Left cardiac atrium (tissue), 4 donors: ENCODE measurements at regions not wholly inside any gene's neighbourhood (a gene's known extent, or its start where the extent isn't known, plus 50 kb on each side); places are given as distances from the start of the nearest gene placed in this dataset.

ENCODE experiments used
- ATAC-seq, 2 donors: fragments of 200-7000 bp; cut with Tn5 transposase; one replicate each; pipeline ENCODE4 v1.9.1; 2020; ENCODE audit warnings: mild to moderate bottlenecking in 2 of 2, moderate library complexity in 2 of 2
- DNase-seq: peaks from one replicate; pipeline ENCODE4 v3.0.0-alpha.2; 2020
- intact Hi-C, 2 donors: fragments of 100-400 bp; cut with DNase I; formaldehyde crosslinking; loops; one replicate each; pipeline versions ENCODE4 v1.14.1 to v1.15.1; 2022 to 2023
- donor health status: DM: no; HTN: yes; CAD: no.
- donor health status: DM: no; HTN: yes; CAD: no; lungs with severe emphysema.
- donor health status: DM: yes; HTN: yes; CAD: no.
- donor health status: Dilated cardiomyopathy.

DNA sequence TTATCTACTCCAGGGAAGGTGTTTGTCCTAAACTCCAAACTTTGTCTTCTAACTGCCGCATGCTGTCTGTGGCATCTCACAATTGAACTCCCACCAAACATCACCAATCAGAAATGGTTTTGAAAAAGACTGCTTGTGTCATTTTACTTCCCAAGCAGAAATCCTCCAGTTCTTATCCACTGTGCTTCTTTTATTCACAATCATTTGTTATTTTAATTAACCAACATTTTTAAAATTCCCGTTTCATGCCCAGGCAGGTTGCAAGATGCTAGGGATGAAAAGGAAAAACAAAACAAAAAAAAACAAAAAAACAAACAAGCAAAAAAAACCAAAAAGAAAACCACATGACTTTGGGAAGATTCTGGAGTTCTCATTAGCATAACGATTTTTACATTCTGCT is 63.5 kb upstream of the RAB27B start:
- ATAC-seq = no peak
- DNase-seq = no peak
- intact Hi-C loops = no loop called here

DNA sequence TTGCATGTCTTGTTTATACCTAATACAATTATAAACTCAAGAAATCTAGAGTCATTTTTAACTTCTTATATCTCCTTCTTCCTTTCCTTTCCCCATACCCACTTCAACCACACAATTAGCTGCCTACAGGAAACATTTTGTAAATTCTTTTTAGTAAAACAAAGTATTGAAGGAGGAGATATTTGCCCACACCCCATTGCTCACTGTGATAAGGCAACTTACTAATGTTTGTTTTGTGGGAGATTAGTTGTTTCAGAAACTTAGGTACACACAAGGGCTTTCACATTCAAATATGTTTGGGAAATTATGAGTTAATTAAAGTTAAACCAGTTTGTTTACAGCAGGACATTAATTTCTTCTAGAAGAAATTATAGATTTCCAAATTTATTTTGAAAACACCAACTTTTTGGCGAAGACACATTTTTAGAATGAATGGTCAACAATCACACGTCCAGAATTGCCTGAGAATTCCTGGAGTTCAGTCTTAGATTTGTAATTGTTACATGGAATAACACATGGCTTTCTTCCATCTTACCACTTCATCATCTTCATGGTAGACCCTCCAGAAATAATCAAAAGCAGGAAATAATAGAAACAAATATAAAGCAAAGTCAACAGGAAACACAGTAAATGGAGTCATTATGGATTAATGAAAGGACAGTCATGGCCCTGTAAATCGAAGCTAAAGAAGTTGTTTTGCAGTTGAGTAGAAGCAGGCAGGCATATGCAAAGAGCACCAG is 62.5 kb upstream of the RAB27B start:
- ATAC-seq = no peak
- intact Hi-C loops = no loop called here
- DNase-seq = no peak

DNA sequence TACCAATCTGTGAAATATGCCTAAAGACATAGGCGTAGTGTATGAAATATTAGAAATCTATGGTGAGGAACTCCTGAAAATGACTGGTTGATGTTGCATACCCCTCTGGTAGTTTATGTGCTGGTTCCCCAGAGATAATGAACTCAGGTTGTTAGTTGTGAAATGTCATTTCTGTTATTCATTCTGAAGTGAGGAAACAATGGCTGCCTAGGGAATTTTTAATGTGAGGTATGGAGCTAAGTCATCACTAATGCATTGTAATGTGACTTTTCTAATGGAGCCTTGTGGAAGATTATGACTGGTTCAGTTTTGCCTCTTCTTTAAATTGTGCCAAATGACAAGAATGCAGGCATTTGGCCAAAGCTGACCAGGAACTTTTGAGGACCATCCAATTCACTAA is 61.6 kb upstream of the RAB27B start:
- no peak for DNase-seq
- intact Hi-C loops = no loop called here
- no peak for ATAC-seq

DNA sequence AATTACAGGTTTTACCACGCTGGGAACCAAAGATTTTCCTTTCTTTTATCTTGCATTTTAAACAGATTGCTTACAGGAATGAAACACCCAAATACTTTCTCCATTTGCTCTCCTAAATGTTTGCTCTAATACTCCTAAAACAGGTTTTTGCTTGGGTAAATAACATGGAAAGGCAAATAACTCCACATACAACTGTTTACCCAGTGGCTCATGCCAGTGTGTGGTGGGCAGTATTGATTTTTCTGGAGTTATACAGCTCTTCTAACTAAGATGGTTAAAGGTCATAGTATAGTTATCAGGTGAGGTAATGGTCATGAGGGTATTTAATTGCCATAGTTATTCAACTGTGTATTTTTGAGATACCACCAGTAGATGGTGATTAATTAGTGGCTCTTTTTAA is 61.2 kb upstream of the RAB27B start:
- no peak for ATAC-seq
- DNase-seq = no peak
- intact Hi-C loops = no loop called here

DNA sequence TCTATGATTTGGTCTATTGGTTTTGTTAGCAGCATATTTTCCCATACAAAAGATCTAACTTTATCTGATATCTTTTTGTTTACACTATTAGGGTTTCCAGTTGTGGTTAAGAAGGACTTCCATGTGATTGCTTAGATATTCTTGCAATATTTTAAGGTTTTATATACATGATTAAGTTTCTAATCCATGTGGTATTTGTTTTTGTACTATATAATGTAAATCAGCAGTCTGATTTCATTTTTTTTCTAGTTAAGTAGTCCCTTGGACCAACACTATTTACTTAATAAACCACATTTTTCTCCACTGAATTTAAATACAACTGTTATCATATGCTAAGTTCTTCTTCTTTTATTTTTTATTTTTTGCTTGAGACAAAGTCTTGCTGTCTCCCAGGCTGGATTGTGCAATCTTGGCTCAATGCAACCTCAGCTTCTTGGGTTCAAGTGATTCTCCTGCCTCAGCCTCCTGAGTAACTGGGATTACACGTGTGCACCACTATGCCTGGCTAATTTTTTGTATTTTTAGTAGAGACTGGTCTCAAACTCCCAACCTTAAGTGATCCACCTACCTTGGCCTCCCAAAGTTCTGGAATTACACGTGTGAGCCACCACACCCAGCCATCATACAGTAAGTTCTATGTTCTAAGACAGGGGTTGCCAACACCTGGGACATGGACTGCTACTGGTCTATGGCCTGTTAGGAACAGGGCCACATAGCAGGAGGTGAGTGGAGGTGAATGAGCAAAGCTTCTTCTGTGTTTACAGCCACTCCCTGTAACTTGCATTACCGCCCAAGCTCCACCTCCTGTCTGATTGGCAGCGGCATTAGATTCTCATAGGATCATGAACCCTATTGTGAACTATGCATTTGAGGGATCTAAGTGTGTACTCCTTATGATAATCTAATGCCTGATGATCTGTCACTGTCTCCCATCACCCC is 58.5 kb upstream of the RAB27B start:
- intact Hi-C loops = no loop called here
- no peak for ATAC-seq
- no peak for DNase-seq

DNA sequence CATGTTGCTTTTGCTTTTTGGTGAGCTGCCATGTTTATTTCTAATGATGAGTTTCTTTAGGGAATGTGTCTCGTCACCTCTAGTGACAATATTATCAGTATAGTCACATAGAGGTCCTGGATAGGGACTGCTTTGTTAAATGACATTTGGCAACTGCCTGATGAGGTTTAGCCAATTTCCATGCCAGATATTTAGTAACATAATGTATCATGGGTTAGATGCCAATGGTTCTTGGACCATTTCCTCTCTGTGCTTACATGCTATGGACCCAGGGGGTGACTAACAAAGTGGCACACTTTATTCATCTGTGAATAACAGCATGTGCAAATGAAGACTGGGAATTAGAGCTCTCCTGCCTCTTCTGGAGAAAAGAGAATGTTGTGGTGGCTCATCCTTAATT is 56.2 kb upstream of the RAB27B start:
- intact Hi-C loops = no loop called here
- ATAC-seq (no peak), DNase-seq (no peak)

DNA sequence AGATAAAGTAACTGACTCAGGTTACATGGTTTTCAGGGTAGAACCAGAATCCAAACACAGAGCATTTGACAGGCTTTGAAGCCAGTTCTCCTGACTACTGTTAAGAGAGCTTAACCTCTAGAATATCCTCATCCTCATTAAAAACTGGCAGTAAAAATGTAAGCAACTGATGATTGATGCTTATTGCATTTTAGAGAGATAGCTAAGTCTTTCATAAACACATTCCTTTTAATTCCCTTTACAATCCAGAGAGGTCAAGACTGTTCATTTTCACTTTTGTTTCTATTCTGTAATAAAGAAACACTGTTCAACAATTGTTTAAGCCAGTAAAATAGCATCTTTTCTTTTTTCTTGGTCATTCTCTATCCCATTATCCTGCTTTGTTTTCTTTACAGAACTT is 53.9 kb upstream of the RAB27B start:
- no peak for ATAC-seq
- no peak for DNase-seq
- intact Hi-C loops = no loop called here

DNA sequence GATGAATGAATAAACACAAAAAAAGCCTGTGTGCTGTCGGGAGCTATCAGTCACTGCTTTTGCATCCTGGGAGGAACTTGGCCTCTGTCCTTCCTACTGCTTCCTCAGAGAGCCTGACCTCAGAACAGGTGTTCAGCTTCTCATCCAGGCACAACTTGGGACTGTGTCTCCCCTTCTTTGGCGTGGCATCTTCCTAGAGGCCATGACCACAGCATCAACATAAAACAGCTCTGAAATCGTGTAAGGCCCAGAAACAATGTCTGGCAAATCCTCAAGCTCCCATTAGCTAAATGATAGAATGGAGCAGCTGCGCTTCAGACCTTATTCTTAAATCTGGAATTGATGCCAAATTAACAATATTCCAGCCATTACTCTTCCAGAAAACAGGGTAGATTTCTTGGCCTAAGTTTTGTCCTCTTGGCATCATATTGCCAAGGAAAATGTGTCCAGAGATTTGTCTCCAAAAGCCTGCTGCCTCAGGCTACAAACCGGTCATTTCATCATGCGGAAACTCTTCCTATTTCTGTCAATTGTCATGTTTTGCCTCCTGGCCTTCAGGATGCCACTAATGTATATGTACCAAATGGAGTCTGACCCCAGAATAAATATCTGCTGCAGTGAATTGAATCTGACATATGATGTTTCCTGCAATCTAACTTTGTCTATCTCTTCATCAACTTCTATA is 53.2 kb upstream of the RAB27B start:
- intact Hi-C loops = no loop called here
- DNase-seq = no peak
- ATAC-seq = peak in 1 of 2 donors; percentile 27

DNA sequence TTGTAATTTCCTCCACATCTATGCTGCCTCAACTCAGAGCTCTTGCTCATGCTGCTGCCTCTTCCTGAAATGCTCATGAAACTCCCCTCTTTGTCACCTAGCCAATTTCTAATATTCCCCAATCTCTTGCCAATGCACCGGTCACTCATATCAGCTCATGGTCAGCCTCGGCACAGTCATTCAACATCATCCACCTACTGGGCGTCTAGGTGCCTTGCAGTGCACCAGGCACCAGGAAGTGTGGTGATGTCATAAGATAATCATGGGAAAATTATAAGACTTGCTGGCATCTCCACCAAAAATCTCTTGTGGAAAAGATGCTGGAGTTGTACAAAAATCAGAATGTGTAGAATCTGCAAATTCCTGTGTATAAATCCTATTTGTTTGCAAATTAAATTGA is 52.6 kb upstream of the RAB27B start:
- ATAC-seq = peak in 1 of 2 donors; percentile 55
- no peak for DNase-seq
- intact Hi-C loops = no loop called here

DNA sequence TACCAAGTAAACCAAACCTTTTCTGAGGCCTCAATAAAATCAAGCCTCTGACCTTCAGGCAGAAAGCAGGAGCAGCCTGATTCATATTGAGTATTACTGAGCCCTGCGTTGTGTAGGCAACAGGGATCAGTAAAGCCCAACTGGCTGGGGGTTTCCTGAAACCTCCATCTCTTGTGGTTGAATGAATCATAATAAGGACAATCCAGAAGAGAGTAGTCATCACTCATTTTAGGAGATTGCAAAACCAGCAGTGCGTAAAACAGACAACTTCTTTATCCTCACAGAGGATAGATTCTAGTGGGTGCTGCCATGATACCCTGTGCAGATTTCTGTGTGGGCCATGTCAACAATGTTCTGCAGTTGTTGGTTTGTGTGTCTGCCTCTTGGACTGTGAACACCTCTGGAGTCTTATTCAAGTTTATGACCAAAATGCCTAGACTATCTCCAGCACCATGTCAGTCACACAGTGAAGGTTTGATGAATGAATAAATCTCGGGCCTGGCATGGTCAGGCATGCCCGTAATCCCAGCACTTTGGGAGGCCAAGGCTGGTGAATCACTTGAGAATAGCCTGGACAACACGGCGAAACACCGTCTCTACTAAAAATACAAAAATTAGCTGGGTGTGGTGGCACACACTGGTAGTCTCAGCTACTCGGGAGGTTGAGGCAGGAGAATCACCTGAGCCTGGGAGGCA is 51.8 kb upstream of the RAB27B start:
- ATAC-seq (peak; percentile 65 to 98), DNase-seq (peak; percentile 30)
- intact Hi-C loops = no loop called here

DNA sequence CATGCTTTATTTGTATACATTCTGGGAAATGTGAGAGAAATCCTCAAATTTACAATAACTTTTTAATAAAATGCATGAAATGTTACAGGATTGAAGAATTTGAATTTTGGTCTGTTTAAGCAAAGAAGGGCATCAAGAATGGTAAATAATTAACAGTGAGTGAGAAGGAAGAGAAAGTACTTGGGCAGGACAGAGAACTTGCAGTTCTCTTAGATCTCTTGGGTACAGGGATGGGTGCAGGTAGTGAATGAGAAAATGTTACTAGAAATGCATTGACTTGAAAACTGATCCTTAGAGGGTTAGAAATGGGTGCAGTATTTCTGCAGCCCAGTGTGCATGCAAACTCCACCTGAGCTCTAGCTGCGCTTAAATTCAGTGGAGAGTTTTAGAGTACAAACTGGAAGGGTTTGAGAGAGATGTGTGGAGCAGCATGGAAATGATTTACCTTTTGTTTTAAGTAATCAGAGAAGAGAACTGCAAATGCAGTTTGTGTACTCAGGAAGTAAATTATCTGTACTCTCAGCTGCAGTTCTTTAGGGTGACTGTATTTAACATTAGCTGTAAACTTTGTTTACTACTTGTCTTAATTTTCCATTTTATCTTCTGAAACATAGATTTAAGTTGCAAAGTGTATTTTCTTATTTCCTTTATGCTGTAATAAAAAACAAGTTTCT is 51.0 kb upstream of the RAB27B start:
- DNase-seq (no peak), ATAC-seq (no peak)
- intact Hi-C loops = no loop called here

DNA sequence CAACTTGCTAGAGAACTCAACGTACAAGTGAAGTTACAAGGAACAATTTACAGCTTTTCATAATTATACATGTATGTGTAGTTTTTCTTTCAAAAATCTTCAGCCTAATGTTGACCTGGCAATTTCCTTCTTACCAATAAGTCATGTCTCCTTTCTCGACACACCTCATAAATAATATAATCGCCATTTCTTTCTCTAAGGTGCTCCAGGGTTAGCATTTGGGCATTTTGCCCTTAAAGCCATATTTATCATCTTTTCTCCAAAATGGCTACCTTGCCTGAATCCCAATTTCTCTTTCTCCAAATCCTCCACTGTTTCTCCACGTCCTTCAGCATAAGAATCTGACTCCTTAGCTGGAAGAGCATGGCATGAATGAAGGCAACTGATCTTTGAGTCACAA is 50.3 kb upstream of the RAB27B start:
- ATAC-seq = no peak
- intact Hi-C loops = no loop called here
- no peak for DNase-seq
